CD14-positive monocyte (primary cell): ENCODE measurements at regions not wholly inside any gene's neighbourhood (a gene's known extent, or its start where the extent isn't known, plus 50 kb on each side); places are given as distances from the start of the nearest gene placed in this dataset.

ENCODE experiments used
- DNase-seq, 3 donors: peaks; one replicate each; pipeline ENCODE4 v3.0.0-alpha.2; 2011 to 2022
- H2AFZ ChIP-seq: 2 replicates; pipeline ENCODE4 v1.6.0; 2012; ENCODE audit warnings: mild to moderate bottlenecking, low read depth, low read length, inconsistent platforms; ENCODE audit not compliant: insufficient read depth, poor library complexity, severe bottlenecking
- H3K27ac ChIP-seq, 2 donors: 1 replicate in 1 of 2; 2 replicates in 1 of 2; pipeline ENCODE4 v1.5.1; 2012 to 2013; ENCODE audit warnings: low read length in 2 of 2, control low read depth in 1 of 2, inconsistent platforms in 1 of 2, low read depth in 1 of 2, mild to moderate bottlenecking in 1 of 2
- H3K27me3 ChIP-seq, 2 donors: one replicate each; pipeline versions ENCODE4 v1.6.0 to v1.6.1; 2011 to 2013; ENCODE audit warnings: low read length in 2 of 2; ENCODE audit not compliant: control insufficient read depth in 2 of 2, insufficient read depth in 2 of 2
- H3K36me3 ChIP-seq, 2 donors: replicated peaks in 1 of 2; 1 replicate in 1 of 2; 2 replicates in 1 of 2; pipeline versions ENCODE4 v1.5.1 to v1.6.1; 2012 to 2013; ENCODE audit warnings: low read length in 2 of 2, control low read depth in 1 of 2, inconsistent platforms in 1 of 2, mild to moderate bottlenecking in 1 of 2; ENCODE audit not compliant: insufficient read depth in 2 of 2, control insufficient read depth in 1 of 2
- H3K4me1 ChIP-seq, 2 donors: 1 replicate in 1 of 2; 2 replicates in 1 of 2; pipeline versions ENCODE4 v1.5.1 to v1.6.1; 2012 to 2013; ENCODE audit warnings: low read length in 2 of 2, control low read depth in 1 of 2, inconsistent platforms in 1 of 2, mild to moderate bottlenecking in 1 of 2, moderate library complexity in 1 of 2; ENCODE audit not compliant: insufficient read depth in 2 of 2, control insufficient read depth in 1 of 2
- H3K4me2 ChIP-seq: replicated peaks from 2 replicates; pipeline ENCODE3; 2012; ENCODE audit warnings: low read length, moderate library complexity, mild to moderate bottlenecking; ENCODE audit not compliant: poor library complexity, severe bottlenecking; ENCODE audit errors: extremely low read depth
- H3K4me3 ChIP-seq, 3 experiments: fragments of 200-600 bp in 1 of 3; sonication (generic) in 1 of 3; replicated peaks in 1 of 3; 1 replicate in 2 of 3; 2 replicates in 1 of 3; pipeline ENCODE4 v1.5.1; 2011 to 2013; ENCODE audit warnings: low read length in 3 of 3, mild to moderate bottlenecking in 3 of 3, control low read depth in 2 of 3, low read depth in 2 of 3, inconsistent platforms in 1 of 3, moderate library complexity in 1 of 3
- H3K79me2 ChIP-seq: 2 replicates; pipeline ENCODE4 v1.6.0; 2012; ENCODE audit warnings: mild to moderate bottlenecking, control low read depth, inconsistent platforms, low read length, moderate library complexity; ENCODE audit not compliant: insufficient read depth
- H3K9ac ChIP-seq: 2 replicates; pipeline ENCODE4 v1.6.0; 2017; ENCODE audit warnings: low read length, mild to moderate bottlenecking; ENCODE audit not compliant: insufficient read depth, poor library complexity, severe bottlenecking
- H3K9me3 ChIP-seq, 2 donors: replicated peaks in 1 of 2; 1 replicate in 1 of 2; 2 replicates in 1 of 2; pipeline versions ENCODE4 v1.5.1 to v1.6.1; 2012 to 2013; ENCODE audit warnings: low read length in 2 of 2, control low read depth in 1 of 2; ENCODE audit not compliant: control insufficient read depth in 1 of 2, insufficient read depth in 1 of 2
- H4K20me1 ChIP-seq: 2 replicates; pipeline ENCODE4 v1.6.0; 2012; ENCODE audit warnings: mild to moderate bottlenecking, low read length, control low read depth, moderate library complexity; ENCODE audit not compliant: insufficient read depth
- H3K27ac Mint-ChIP-seq, 7 donors: one replicate each; pipeline ENCODE4 v1.8.0; 2020; ENCODE audit warnings: mild to moderate bottlenecking in 7 of 7, mixed read lengths in 7 of 7, moderate library complexity in 6 of 7, inconsistent platforms in 2 of 7
- H3K27me3 Mint-ChIP-seq, 3 donors: one replicate each; pipeline ENCODE4 v1.8.0; 2021 to 2022; ENCODE audit warnings: low read depth in 3 of 3, mild to moderate bottlenecking in 3 of 3, mixed read lengths in 3 of 3, moderate library complexity in 3 of 3, inconsistent platforms in 1 of 3
- H3K36me3 Mint-ChIP-seq, 2 donors: one replicate each; pipeline ENCODE4 v1.8.0; 2020; ENCODE audit warnings: mixed read lengths in 2 of 2, inconsistent platforms in 1 of 2, mild to moderate bottlenecking in 1 of 2
- H3K4me1 Mint-ChIP-seq: one replicate; pipeline ENCODE4 v1.8.0; 2020; ENCODE audit warnings: mild to moderate bottlenecking, mixed read lengths
- H3K4me3 Mint-ChIP-seq, 2 donors: one replicate each; pipeline ENCODE4 v1.8.0; 2020; ENCODE audit warnings: mild to moderate bottlenecking in 2 of 2, mixed read lengths in 2 of 2, moderate library complexity in 1 of 2
- H3K9me3 Mint-ChIP-seq, 7 donors: one replicate each; pipeline ENCODE4 v1.8.0; 2020 to 2022; ENCODE audit warnings: mixed read lengths in 7 of 7, mild to moderate bottlenecking in 6 of 7, moderate library complexity in 6 of 7, inconsistent platforms in 2 of 7
- CTCF ChIP-seq: fragments of 200-600 bp; IDR thresholded peaks from one replicate; pipeline ENCODE4 v1.8.0; 2022; ENCODE audit warnings: antibody characterized with exemption, mild to moderate bottlenecking
- WGBS: methylation state at CpG from one replicate; pipeline ENCODE4 v1.1.5; 2013; ENCODE audit warnings: missing lambda C conversion rate; ENCODE audit not compliant: insufficient coverage; 5-methylcytosine and 5-hydroxymethylcytosine counted together
- intact Hi-C, 2 donors: fragments of 100-400 bp; cut with micrococcal nuclease; formaldehyde crosslinking; loops; one replicate each; pipeline versions ENCODE4 v1.15.0 to v1.15.1; 2023

DNA sequence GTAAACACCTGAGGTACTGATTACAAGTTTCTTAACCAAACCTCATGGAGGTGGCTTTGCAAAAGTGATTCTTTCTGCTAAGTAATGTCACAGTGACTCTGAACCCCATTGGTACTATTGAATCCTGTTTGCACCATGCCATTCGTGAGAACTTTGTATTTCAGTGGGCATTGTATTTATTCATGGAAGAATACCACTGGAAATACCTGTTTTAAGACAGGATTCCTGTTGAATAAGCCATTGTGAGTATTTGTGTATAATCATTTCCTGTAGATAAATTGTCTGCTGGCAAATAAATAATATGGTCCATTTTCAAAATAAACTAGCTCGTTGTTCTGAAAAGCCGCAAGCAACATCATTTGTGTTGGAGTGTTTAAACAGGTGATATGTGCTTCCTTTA is 136.4 kb upstream of the GUCY1A1 start:
- Histone ChIP-seq H3K27me3 (no peaks in the 10 kb centered on the region), H3K79me2 (no peaks in the 10 kb centered on the region), H4K20me1 (no peaks in the 10 kb centered on the region), H3K36me3 (no peaks in the 10 kb centered on the region), H3K4me2 (no peak overlapping the region), H3K9ac (no peak overlapping the region), H3K4me3 (no peak overlapping the region), H3K9me3 (no peaks in the 10 kb centered on the region), H3K4me1 (no peaks in the 10 kb centered on the region), H2AFZ (no peak overlapping the region), H3K27ac (no peak overlapping the region)
- no peak for DNase-seq
- H3K27me3 Mint-ChIP-seq, result no peaks in the 10 kb centered on the region
- no CpG with 5 or more reads among the region's 3 CpGs for WGBS
- no peak overlapping the region for H3K4me3 Mint-ChIP-seq
- intact Hi-C loops, result no loop called here
- H3K27ac Mint-ChIP-seq, result no peak overlapping the region
- no peak for TF ChIP-seq CTCF
- no peaks in the 10 kb centered on the region for H3K9me3 Mint-ChIP-seq
- H3K36me3 Mint-ChIP-seq, result no peaks in the 10 kb centered on the region
- no peaks in the 10 kb centered on the region for H3K4me1 Mint-ChIP-seq

DNA sequence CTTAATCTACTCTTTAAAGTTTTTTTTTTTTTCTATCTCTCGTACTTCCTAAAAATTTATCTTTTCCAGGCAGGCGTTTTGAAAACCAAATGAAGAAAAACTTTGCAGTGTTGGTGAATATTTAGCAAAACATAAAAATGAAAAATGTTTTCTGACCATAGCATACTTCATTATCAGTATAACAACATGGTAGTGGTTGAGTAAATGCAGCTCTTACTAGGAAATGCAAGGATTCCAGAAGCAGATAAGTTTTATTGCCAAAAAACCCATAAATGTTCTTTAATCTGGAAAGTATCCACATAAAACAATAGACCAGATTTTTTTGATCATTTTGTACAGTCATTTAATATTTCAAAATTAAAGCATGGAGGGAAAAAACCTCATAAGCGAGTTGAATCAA is 136.9 kb upstream of the GUCY1A1 start:
- TF ChIP-seq CTCF, result no peak
- Histone ChIP-seq H3K4me1 (no peaks in the 10 kb centered on the region), H3K4me2 (no peak overlapping the region), H3K9me3 (no peaks in the 10 kb centered on the region), H3K9ac (no peak overlapping the region), H3K4me3 (no peak overlapping the region), H4K20me1 (no peaks in the 10 kb centered on the region), H3K27ac (no peak overlapping the region), H3K27me3 (no peaks in the 10 kb centered on the region), H2AFZ (no peak overlapping the region), H3K79me2 (no peaks in the 10 kb centered on the region), H3K36me3 (no peaks in the 10 kb centered on the region)
- no peaks in the 10 kb centered on the region for H3K9me3 Mint-ChIP-seq
- no peaks in the 10 kb centered on the region for H3K4me1 Mint-ChIP-seq
- DNase-seq, result no peak
- H3K36me3 Mint-ChIP-seq, result no peaks in the 10 kb centered on the region
- intact Hi-C loops, result no loop called here
- H3K4me3 Mint-ChIP-seq, result no peak overlapping the region
- WGBS, result no CpG with 5 or more reads among the region's 3 CpGs
- H3K27ac Mint-ChIP-seq, result no peak overlapping the region
- H3K27me3 Mint-ChIP-seq, result no peaks in the 10 kb centered on the region
